ENCODE measurements at regions not wholly inside any gene's neighbourhood (a gene's known extent, or its start where the extent isn't known, plus 50 kb on each side); places are given as distances from the start of the nearest gene placed in this dataset.

- TF ChIP-seq POLR2AphosphoS5 (IDR thresholded peaks at IDR 0.05; ENCODE audit: low read depth, low read length), result no peak
- TF ChIP-seq POLR2A (IDR thresholded peaks at IDR 0.05; ENCODE audit: low read depth, low read length), result no peak
- TF ChIP-seq TAF1 (IDR thresholded peaks at IDR 0.05; ENCODE audit: low read depth, low read length), result no peak
- no peak for TF ChIP-seq PAX5 (IDR thresholded peaks at IDR 0.05; ENCODE audit: insufficient read depth, low read length, severe bottlenecking)
Measured at GRCh38 chr11:28815110-28815509, 706.9 kb downstream of the METTL15 start.
